ENCODE measurements at regions not wholly inside any gene's neighbourhood (a gene's known extent, or its start where the extent isn't known, plus 50 kb on each side); places are given as distances from the start of the nearest gene placed in this dataset.

- Histone ChIP-seq H3K4me3 (no peak overlapping the region), H3K36me3 (no peaks in the 10 kb centered on the region), H3K27ac (no peak overlapping the region), H3K27me3 (replicated peaks; ENCODE audit: insufficient read depth) (no peaks in the 10 kb centered on the region), H3K4me1 (replicated peaks) (no peaks in the 10 kb centered on the region), H3K9me3 (no peaks in the 10 kb centered on the region)
- DNase-seq (ENCODE audit: low spot score), result no peak
- 93% methylated on average over 4 of the region's 4 CpGs for WGBS
- TF ChIP-seq CTCF (IDR thresholded peaks at IDR 0.05) (no peak), POLR2A (IDR thresholded peaks at IDR 0.05) (no peak), POLR2AphosphoS5 (IDR thresholded peaks at IDR 0.05) (no peak)
- intact Hi-C loops (cut with DNase I), result no loop called here
Observed at GRCh38 chr14:101482066-101482465, 79.2 kb upstream of the DIO3 start.

- H3K4me1 ChIP-seq (replicated peaks), result no peaks in the 10 kb centered on the region
Observed at GRCh38 chr14:101483829-101484228, 77.5 kb upstream of the DIO3 start.

GRCh38 chr14:101489092-101489760, 72.1 kb upstream of the DIO3 start:
- DNase-seq (ENCODE audit: low spot score), result no peak

More at GRCh38 chr14:101483829-101484228, 77.5 kb upstream of the DIO3 start:
- no peak overlapping the region for H3K27ac ChIP-seq
- H3K9me3 ChIP-seq, result no peaks in the 10 kb centered on the region
- intact Hi-C loops (cut with DNase I), result no loop called here
- H3K4me3 ChIP-seq, result no peak overlapping the region
- DNase-seq (ENCODE audit: low spot score), result no peak
- no peak for TF ChIP-seq CTCF (IDR thresholded peaks at IDR 0.05)
- no peak for TF ChIP-seq POLR2A (IDR thresholded peaks at IDR 0.05)
- no peak for TF ChIP-seq POLR2AphosphoS5 (IDR thresholded peaks at IDR 0.05)
- WGBS, result 90% methylated on average over 4 of the region's 4 CpGs
- no peaks in the 10 kb centered on the region for H3K27me3 ChIP-seq (replicated peaks; ENCODE audit: insufficient read depth)
- no peaks in the 10 kb centered on the region for H3K36me3 ChIP-seq

GRCh38 chr14:101490771-101491170, 70.5 kb upstream of the DIO3 start:
- no peaks in the 10 kb centered on the region for H3K9me3 ChIP-seq
- WGBS, result 85% methylated on average over 9 of the region's 9 CpGs
- no peaks in the 10 kb centered on the region for H3K4me1 ChIP-seq (replicated peaks)
- no peak for TF ChIP-seq POLR2AphosphoS5 (IDR thresholded peaks at IDR 0.05)
- TF ChIP-seq CTCF (IDR thresholded peaks at IDR 0.05), result no peak
- TF ChIP-seq POLR2A (IDR thresholded peaks at IDR 0.05), result no peak
- H3K27me3 ChIP-seq (replicated peaks; ENCODE audit: insufficient read depth), result no peaks in the 10 kb centered on the region
- H3K4me3 ChIP-seq, result no peak overlapping the region
- H3K27ac ChIP-seq, result no peak overlapping the region
- intact Hi-C loops (cut with DNase I), result no loop called here
- H3K36me3 ChIP-seq, result no peaks in the 10 kb centered on the region
- DNase-seq (ENCODE audit: low spot score), result no peak

More at GRCh38 chr14:101489092-101489760, 72.1 kb upstream of the DIO3 start:
- no peak for TF ChIP-seq CTCF (IDR thresholded peaks at IDR 0.05)
- no peak for TF ChIP-seq POLR2A (IDR thresholded peaks at IDR 0.05)
- no peak for TF ChIP-seq POLR2AphosphoS5 (IDR thresholded peaks at IDR 0.05)
- H3K36me3 ChIP-seq, result no peaks in the 10 kb centered on the region
- no peaks in the 10 kb centered on the region for H3K27me3 ChIP-seq (replicated peaks; ENCODE audit: insufficient read depth)
- H3K4me1 ChIP-seq (replicated peaks), result no peaks in the 10 kb centered on the region
- H3K27ac ChIP-seq, result no peak overlapping the region
- H3K4me3 ChIP-seq, result no peak overlapping the region
- H3K9me3 ChIP-seq, result no peaks in the 10 kb centered on the region
- intact Hi-C loops (cut with DNase I), result no loop called here
- 82% methylated on average over 9 of the region's 9 CpGs for WGBS

DNA sequence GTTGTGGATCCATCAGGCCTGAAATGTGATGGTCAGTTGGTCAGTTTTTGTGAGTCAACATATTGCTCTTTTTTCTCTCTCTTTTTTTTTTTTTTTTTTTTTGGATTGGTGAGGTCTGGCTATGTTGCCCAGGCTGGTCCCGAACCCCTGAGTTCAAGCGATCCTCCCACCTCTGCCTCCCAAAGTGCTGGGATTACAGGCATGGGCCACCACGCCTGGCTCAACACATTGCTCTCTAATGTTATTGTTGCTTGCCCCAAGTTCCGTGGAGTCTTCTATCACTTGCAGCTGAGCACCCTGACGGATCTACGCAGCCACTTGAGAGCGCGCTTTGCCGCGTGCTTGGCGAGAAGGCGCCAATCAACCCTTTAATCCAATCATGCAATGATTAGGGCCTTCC, 69.5 kb upstream of the DIO3 start:
- Histone ChIP-seq H3K4me3 (no peak overlapping the region), H3K9me3 (no peaks in the 10 kb centered on the region), H3K4me1 (replicated peaks) (no peaks in the 10 kb centered on the region), H3K36me3 (no peaks in the 10 kb centered on the region), H3K27me3 (replicated peaks; ENCODE audit: insufficient read depth) (no peaks in the 10 kb centered on the region), H3K27ac (no peak overlapping the region)
- intact Hi-C loops (cut with DNase I), result no loop called here
- 94% methylated on average over 12 of the region's 12 CpGs for WGBS
- no peak for DNase-seq (ENCODE audit: low spot score)
- TF ChIP-seq POLR2A (IDR thresholded peaks at IDR 0.05) (no peak), POLR2AphosphoS5 (IDR thresholded peaks at IDR 0.05) (no peak), CTCF (IDR thresholded peaks at IDR 0.05) (no peak)

All from prostate gland (tissue), 2 donors.